ENCODE measurements at regions not wholly inside any gene's neighbourhood (a gene's known extent, or its start where the extent isn't known, plus 50 kb on each side); places are given as distances from the start of the nearest gene placed in this dataset.

- ChIA-PET CTCF (no interaction called here), POLR2A (ENCODE audit: unreplicated experiment) (no interaction called here)
- no peaks in the 10 kb centered on the region for H3K27me3 ChIP-seq (ENCODE audit: low read length)
- H3K79me2 ChIP-seq (ENCODE audit: low read length), result no peaks in the 10 kb centered on the region
- no peak overlapping the region for H2AFZ ChIP-seq (ENCODE audit: low read length)
- DNase-seq (no peak), ATAC-seq (no peak)
- no peaks in the 10 kb centered on the region for H4K20me1 ChIP-seq (ENCODE audit: low read length)
- no peak overlapping the region for H3K4me2 ChIP-seq (ENCODE audit: low read length)
- H3K4me3 ChIP-seq (ENCODE audit: low read length), result no peak overlapping the region
- no peaks in the 10 kb centered on the region for H3K9me2 ChIP-seq (replicated peaks; ENCODE audit: low read length)
- no peaks in the 10 kb centered on the region for H3K4me1 ChIP-seq (ENCODE audit: insufficient read depth, low read length)
- H3K9me3 ChIP-seq (ENCODE audit: low read length), result peaks cover 48% of the 10 kb centered on the region
- intact Hi-C loops (cut with micrococcal nuclease), result no loop called here
- no TSS peak for BruUV-seq (replicated peaks)
- no peaks in the 10 kb centered on the region for H3F3A ChIP-seq (ENCODE audit: low read length, unreplicated experiment)
- H3K9ac ChIP-seq (ENCODE audit: low read length), result no peak overlapping the region
- H3K27ac ChIP-seq (ENCODE audit: low read length), result no peak overlapping the region
- no peak for TF ChIP-seq CTCF (conservative IDR thresholded peaks at IDR 0.05; ENCODE audit: low read depth, low read length)
- TF ChIP-seq EZH2phosphoT487 (IDR thresholded peaks at IDR 0.05; ENCODE audit: borderline replicate concordance, low read length), result no peak
- no peak for TF ChIP-seq EZH2 (IDR thresholded peaks at IDR 0.05; ENCODE audit: low read length, unreplicated experiment)
- no peaks in the 10 kb centered on the region for H3K36me3 ChIP-seq (ENCODE audit: low read depth, low read length)
Observed at GRCh38 chr17:53924530-53925455, 102.1 kb downstream of the KIF2B start.

DNA sequence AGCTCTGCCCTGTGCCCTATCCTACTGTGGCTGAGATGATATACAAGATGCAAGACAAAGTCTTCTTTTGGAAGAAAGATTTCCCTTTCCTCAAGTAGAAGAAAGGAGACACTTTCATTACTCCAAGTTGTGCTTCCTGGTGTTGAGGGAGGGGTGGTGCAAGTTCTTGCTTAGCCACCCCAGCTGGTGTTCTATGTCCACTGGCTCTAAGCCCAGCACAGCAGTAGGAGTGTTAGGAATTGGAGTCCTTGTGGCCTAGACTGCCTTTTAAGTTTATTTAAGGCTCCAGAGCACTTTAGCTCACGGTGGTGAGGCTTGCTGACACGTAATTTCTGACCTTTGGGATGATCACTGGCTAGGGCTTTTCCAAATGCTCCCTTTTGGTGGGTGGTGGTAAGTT is 109.7 kb downstream of the KIF2B start:
- ChIA-PET CTCF (no interaction called here), POLR2A (ENCODE audit: unreplicated experiment) (no interaction called here)
- no TSS peak for BruUV-seq (replicated peaks)
- Histone ChIP-seq H3K27me3 (ENCODE audit: low read length) (no peaks in the 10 kb centered on the region), H3F3A (ENCODE audit: low read length, unreplicated experiment) (no peaks in the 10 kb centered on the region), H3K4me3 (ENCODE audit: low read length) (no peak overlapping the region), H2AFZ (ENCODE audit: low read length) (no peak overlapping the region), H3K4me2 (ENCODE audit: low read length) (no peak overlapping the region), H3K27ac (ENCODE audit: low read length) (no peak overlapping the region), H3K79me2 (ENCODE audit: low read length) (no peaks in the 10 kb centered on the region), H3K36me3 (ENCODE audit: low read depth, low read length) (no peaks in the 10 kb centered on the region), H3K9me3 (ENCODE audit: low read length) (peaks cover 44% of the 10 kb centered on the region), H4K20me1 (ENCODE audit: low read length) (no peaks in the 10 kb centered on the region), H3K9ac (ENCODE audit: low read length) (no peak overlapping the region), H3K4me1 (ENCODE audit: insufficient read depth, low read length) (no peaks in the 10 kb centered on the region), H3K9me2 (replicated peaks; ENCODE audit: low read length) (no peaks in the 10 kb centered on the region; the same call in 1 of the 2 replicates)
- intact Hi-C loops (cut with micrococcal nuclease), result no loop called here
- no peak for DNase-seq
- no peak for ATAC-seq
- TF ChIP-seq EZH2 (IDR thresholded peaks at IDR 0.05; ENCODE audit: low read length, unreplicated experiment) (no peak), EZH2phosphoT487 (IDR thresholded peaks at IDR 0.05; ENCODE audit: borderline replicate concordance, low read length) (no peak), CTCF (conservative IDR thresholded peaks at IDR 0.05; ENCODE audit: low read depth, low read length) (no peak)

- DNase-seq (no peak), ATAC-seq (no peak)
- H3K9me3 ChIP-seq (ENCODE audit: low read length), result peaks cover 36% of the 10 kb centered on the region
- ChIA-PET POLR2A (ENCODE audit: unreplicated experiment) (no interaction called here), CTCF (no interaction called here)
- no peak overlapping the region for H3K27ac ChIP-seq (ENCODE audit: low read length)
- intact Hi-C loops (cut with micrococcal nuclease), result no loop called here
- BruUV-seq (replicated peaks), result no TSS peak
- H3K27me3 ChIP-seq (ENCODE audit: low read length), result no peaks in the 10 kb centered on the region
- no peaks in the 10 kb centered on the region for H3F3A ChIP-seq (ENCODE audit: low read length, unreplicated experiment)
- H3K9ac ChIP-seq (ENCODE audit: low read length), result no peak overlapping the region
- H3K4me1 ChIP-seq (ENCODE audit: insufficient read depth, low read length), result no peaks in the 10 kb centered on the region
- no peaks in the 10 kb centered on the region for H3K79me2 ChIP-seq (ENCODE audit: low read length)
- no peak overlapping the region for H3K4me3 ChIP-seq (ENCODE audit: low read length)
- H4K20me1 ChIP-seq (ENCODE audit: low read length), result no peaks in the 10 kb centered on the region
- H3K9me2 ChIP-seq (replicated peaks; ENCODE audit: low read length), result no peaks in the 10 kb centered on the region; the same call in 1 of the 2 replicates
- no peak overlapping the region for H3K4me2 ChIP-seq (ENCODE audit: low read length)
- no peak overlapping the region for H2AFZ ChIP-seq (ENCODE audit: low read length)
- no peak for TF ChIP-seq CTCF (conservative IDR thresholded peaks at IDR 0.05; ENCODE audit: low read depth, low read length)
- TF ChIP-seq EZH2phosphoT487 (IDR thresholded peaks at IDR 0.05; ENCODE audit: borderline replicate concordance, low read length), result no peak
- no peak for TF ChIP-seq EZH2 (IDR thresholded peaks at IDR 0.05; ENCODE audit: low read length, unreplicated experiment)
- no peaks in the 10 kb centered on the region for H3K36me3 ChIP-seq (ENCODE audit: low read depth, low read length)
Observed at GRCh38 chr17:53934931-53935330, 112.2 kb downstream of the KIF2B start.
